OCI-LY7 (cell line): ENCODE measurements at regions not wholly inside any gene's neighbourhood (a gene's known extent, or its start where the extent isn't known, plus 50 kb on each side); places are given as distances from the start of the nearest gene placed in this dataset.
"Not testable (repeated sequence)": the region's sequence is repeated elsewhere in the genome, so short reads cannot be mapped to it uniquely, and the experiment has no call there.

Experiments used
- BruUV-seq: library from RNA; stranded (reverse); fragments of 400-500 nt; replicated peaks from 2 replicates; lab custom pipeline; 2021; lab: Mats Ljungman, UMichigan
- CTCF ChIA-PET: fragments of 300-600 bp; sonication (Branson Sonifier 250); formaldehyde crosslinking; loops from one replicate; lab custom pipeline; 2022; ENCODE audit warnings: antibody characterized with exemption; ENCODE audit not compliant: unreplicated experiment; lab: Charles Lee
- POLR2A ChIA-PET: fragments of 300-600 bp; sonication (Branson Sonifier 250); formaldehyde crosslinking; loops from one replicate; lab custom pipeline; 2022; ENCODE audit warnings: antibody characterized with exemption; lab: Charles Lee
- DNase-seq: peaks from one replicate; pipeline ENCODE4 v3.0.0-alpha.2; 2015; ENCODE audit warnings: low spot score
- H2AFZ ChIP-seq: fragments of 200-600 bp; sonication (generic), shearing (Covaris generic); 2 replicates; pipeline ENCODE4 v1.6.1; 2014; ENCODE audit warnings: mild to moderate bottlenecking, antibody characterized with exemption, low read length, moderate library complexity
- H3K27ac ChIP-seq: fragments of 200-600 bp; sonication (generic); 2 replicates; pipeline ENCODE4 v1.5.1; 2014; ENCODE audit warnings: mixed run types, low read depth, mild to moderate bottlenecking, moderate library complexity, low read length, inconsistent platforms; ENCODE audit not compliant: poor library complexity, severe bottlenecking
- H3K36me3 ChIP-seq: fragments of 200-600 bp; sonication (generic); 2 replicates; pipeline ENCODE4 v1.6.1; 2014; ENCODE audit warnings: mild to moderate bottlenecking, antibody characterized with exemption, low read length, moderate library complexity, mixed read lengths; ENCODE audit not compliant: insufficient read depth
- H3K4me1 ChIP-seq: fragments of 200-600 bp; sonication (generic); 2 replicates; pipeline ENCODE4 v1.5.1; 2014; ENCODE audit warnings: mild to moderate bottlenecking, low read length; ENCODE audit not compliant: insufficient read depth, poor library complexity, severe bottlenecking
- H3K4me2 ChIP-seq: fragments of 200-600 bp; sonication (generic); 2 replicates; pipeline ENCODE4 v1.6.1; 2014; ENCODE audit warnings: mild to moderate bottlenecking, low read length
- H3K4me3 ChIP-seq: fragments of 200-600 bp; sonication (generic); 2 replicates; pipeline ENCODE4 v1.5.1; 2014; ENCODE audit warnings: mild to moderate bottlenecking, low read depth, low read length; ENCODE audit not compliant: poor library complexity, severe bottlenecking
- H3K79me2 ChIP-seq: fragments of 200-600 bp; sonication (generic); 2 replicates; pipeline ENCODE4 v1.6.1; 2016; ENCODE audit warnings: low read depth, mild to moderate bottlenecking, low read length, moderate library complexity, mixed read lengths; ENCODE audit not compliant: insufficient read depth
- H3K9me2 ChIP-seq: fragments of 200-600 bp; sonication (generic); 2 replicates; pipeline ENCODE4 v1.6.1; 2016; ENCODE audit warnings: mild to moderate bottlenecking, low read length, mixed read lengths; ENCODE audit not compliant: insufficient read depth
- H3K9me3 ChIP-seq: fragments of 200-600 bp; sonication (generic); 2 replicates; pipeline ENCODE4 v1.6.1; 2014; ENCODE audit warnings: mild to moderate bottlenecking, mixed run types, low read length, mixed read lengths
- H4K20me1 ChIP-seq: fragments of 200-600 bp; sonication (generic); 2 replicates; pipeline ENCODE4 v1.6.1; 2014; ENCODE audit warnings: mild to moderate bottlenecking, antibody characterized with exemption, low read length, moderate library complexity, mixed read lengths; ENCODE audit not compliant: insufficient read depth
- CTCF ChIP-seq: fragments of 200-600 bp; sonication (generic); conservative IDR thresholded peaks from 2 replicates; pipeline ENCODE4 v1.5.1; 2014; ENCODE audit warnings: mild to moderate bottlenecking, antibody characterized with exemption, low read length, moderate library complexity, mixed read lengths
- EZH2phosphoT487 ChIP-seq: fragments of 200-600 bp; sonication (generic); IDR thresholded peaks from 2 replicates; pipeline ENCODE4 v1.6.1; 2018; ENCODE audit warnings: low read depth, borderline replicate concordance, mild to moderate bottlenecking, mixed run types, antibody characterized with exemption, low read length, moderate library complexity, mixed read lengths
- intact Hi-C: fragments of 100-400 bp; cut with micrococcal nuclease; formaldehyde crosslinking; loops from one replicate; pipeline ENCODE4 v1.10.0; 2022; ENCODE audit not compliant: unreplicated experiment

- TF ChIP-seq CTCF: no peak
- ChIA-PET CTCF (no interaction called here), POLR2A (interaction anchor here (0.5 kb wide), 1 partner anchor 52 kb away, joined by 3 read pairs; no protein-coding TSS in a partner anchor)
- H3K36me3 ChIP-seq: no peaks in the 10 kb centered on the region
- no peak overlapping the region for H3K27ac ChIP-seq
- no peaks in the 10 kb centered on the region for H4K20me1 ChIP-seq
- intact Hi-C loops: no loop called here
- no peak overlapping the region for H3K4me3 ChIP-seq
- no peak overlapping the region for H2AFZ ChIP-seq
- no peak for DNase-seq
- no peak overlapping the region for H3K4me2 ChIP-seq
- no peaks in the 10 kb centered on the region for H3K9me2 ChIP-seq
- H3K4me1 ChIP-seq: no peaks in the 10 kb centered on the region
- H3K9me3 ChIP-seq: no peaks in the 10 kb centered on the region
- BruUV-seq: no TSS peak
- H3K79me2 ChIP-seq: no peaks in the 10 kb centered on the region
Measured at GRCh38 chr7:89714131-89714530, 440.1 kb upstream of the STEAP1 start.

GRCh38 chr7:89718941-89719340 is 435.3 kb upstream of the STEAP1 start:
- H3K9me2 ChIP-seq, intact Hi-C loops, CTCF ChIA-PET, DNase-seq, H2AFZ ChIP-seq, H3K79me2 ChIP-seq, POLR2A ChIA-PET, H3K27ac ChIP-seq, H3K9me3 ChIP-seq, H3K4me2 ChIP-seq, BruUV-seq, H3K36me3 ChIP-seq, H3K4me1 ChIP-seq, H4K20me1 ChIP-seq, H3K4me3 ChIP-seq: not testable (repeated sequence)

- Histone ChIP-seq H3K79me2 (no peaks in the 10 kb centered on the region), H3K9me3 (no peaks in the 10 kb centered on the region), H3K36me3 (no peaks in the 10 kb centered on the region), H3K4me2 (no peak overlapping the region), H3K9me2 (no peaks in the 10 kb centered on the region), H3K4me1 (no peaks in the 10 kb centered on the region), H4K20me1 (no peaks in the 10 kb centered on the region), H3K27ac (no peak overlapping the region), H2AFZ (no peak overlapping the region), H3K4me3 (no peak overlapping the region)
- TF ChIP-seq EZH2phosphoT487 (no peak), CTCF (no peak)
- POLR2A ChIA-PET: no interaction called here
- intact Hi-C loops: no loop called here
- no TSS peak for BruUV-seq
- CTCF ChIA-PET: no interaction called here
- DNase-seq: no peak
Measured at GRCh38 chr7:89728481-89728880, 425.8 kb upstream of the STEAP1 start.
